Memory B cell (primary cell): ENCODE measurements at regions not wholly inside any gene's neighbourhood (a gene's known extent, or its start where the extent isn't known, plus 50 kb on each side); places are given as distances from the start of the nearest gene placed in this dataset.

Experiments
- ATAC-seq: fragments of 150-1000 bp; cut with Tn5 transposase; 2 replicates; pipeline ENCODE4 v1.10.0; 2021; ENCODE audit warnings: low read depth, mild to moderate bottlenecking, moderate library complexity
- DNase-seq, 2 donors: peaks; one replicate each; pipeline ENCODE4 v3.0.0; 2022; ENCODE audit warnings: low spot score in 2 of 2
- H3K27ac Mint-ChIP-seq: one replicate; pipeline ENCODE4 v1.8.0; 2022; ENCODE audit warnings: mild to moderate bottlenecking, moderate library complexity, mixed read lengths
- H3K27me3 Mint-ChIP-seq: one replicate; pipeline ENCODE4 v1.8.0; 2022; ENCODE audit warnings: mixed read lengths
- H3K36me3 Mint-ChIP-seq: one replicate; pipeline ENCODE4 v1.8.0; 2022; ENCODE audit warnings: mild to moderate bottlenecking, mixed read lengths
- H3K4me1 Mint-ChIP-seq: one replicate; pipeline ENCODE4 v1.8.0; 2022; ENCODE audit warnings: mixed read lengths
- H3K4me3 Mint-ChIP-seq: one replicate; pipeline ENCODE4 v1.8.0; 2022; ENCODE audit warnings: mild to moderate bottlenecking, moderate library complexity, mixed read lengths
- H3K9me3 Mint-ChIP-seq: one replicate; pipeline ENCODE4 v1.8.0; 2022; ENCODE audit warnings: mixed read lengths

- Mint-ChIP-seq H3K4me1 (no peaks in the 10 kb centered on the region), H3K27me3 (peaks cover 2% of the 10 kb centered on the region), H3K4me3 (no peak overlapping the region), H3K36me3 (no peaks in the 10 kb centered on the region), H3K9me3 (no peaks in the 10 kb centered on the region), H3K27ac (no peak overlapping the region)
- ATAC-seq, result no peak
- no peak for DNase-seq
Measured at GRCh38 chr15:29346998-29347397, 77.4 kb upstream of the NSMCE3 start.

GRCh38 chr15:29345549-29346525 lies 76.2 kb upstream of the NSMCE3 start:
- H3K9me3 Mint-ChIP-seq, result no peaks in the 10 kb centered on the region
- DNase-seq (no peak), ATAC-seq (no peak)
- no peak overlapping the region for H3K27ac Mint-ChIP-seq
- no peaks in the 10 kb centered on the region for H3K36me3 Mint-ChIP-seq
- H3K27me3 Mint-ChIP-seq, result peaks cover 2% of the 10 kb centered on the region
- no peak overlapping the region for H3K4me3 Mint-ChIP-seq
- no peaks in the 10 kb centered on the region for H3K4me1 Mint-ChIP-seq

GRCh38 chr15:29344474-29344873 lies 74.9 kb upstream of the NSMCE3 start:
- Mint-ChIP-seq H3K27ac (no peak overlapping the region), H3K27me3 (peaks cover 2% of the 10 kb centered on the region), H3K4me1 (no peaks in the 10 kb centered on the region), H3K9me3 (no peaks in the 10 kb centered on the region), H3K36me3 (no peaks in the 10 kb centered on the region), H3K4me3 (no peak overlapping the region)
- ATAC-seq (no peak), DNase-seq (no peak)

GRCh38 chr15:29343229-29343628 lies 73.6 kb upstream of the NSMCE3 start:
- no peak overlapping the region for H3K4me3 Mint-ChIP-seq
- no peaks in the 10 kb centered on the region for H3K9me3 Mint-ChIP-seq
- H3K27ac Mint-ChIP-seq, result no peak overlapping the region
- no peaks in the 10 kb centered on the region for H3K4me1 Mint-ChIP-seq
- no peak for DNase-seq
- no peaks in the 10 kb centered on the region for H3K36me3 Mint-ChIP-seq
- ATAC-seq, result no peak
- H3K27me3 Mint-ChIP-seq, result peaks cover 2% of the 10 kb centered on the region

- Mint-ChIP-seq H3K4me3 (no peak overlapping the region), H3K9me3 (no peaks in the 10 kb centered on the region), H3K4me1 (no peaks in the 10 kb centered on the region), H3K27me3 (no peaks in the 10 kb centered on the region), H3K36me3 (no peaks in the 10 kb centered on the region), H3K27ac (no peak overlapping the region)
- no peak for DNase-seq
- no peak for ATAC-seq
Measured at GRCh38 chr15:29342201-29342600, 72.6 kb upstream of the NSMCE3 start.

- ATAC-seq (no peak), DNase-seq (no peak)
- Mint-ChIP-seq H3K4me1 (no peaks in the 10 kb centered on the region), H3K4me3 (no peak overlapping the region), H3K27me3 (peaks cover 3% of the 10 kb centered on the region), H3K9me3 (no peaks in the 10 kb centered on the region), H3K27ac (no peak overlapping the region), H3K36me3 (no peaks in the 10 kb centered on the region)
Measured at GRCh38 chr15:29337156-29337959, 67.7 kb upstream of the NSMCE3 start.

- DNase-seq, result no peak
- H3K4me1 Mint-ChIP-seq, result peaks cover 13% of the 10 kb centered on the region
Measured at GRCh38 chr15:29334544-29334943, 64.9 kb upstream of the NSMCE3 start.

GRCh38 chr15:29333261-29333660 lies 63.6 kb upstream of the NSMCE3 start:
- Mint-ChIP-seq H3K27me3 (peaks cover 3% of the 10 kb centered on the region), H3K4me1 (peaks cover 17% of the 10 kb centered on the region), H3K27ac (no peak overlapping the region), H3K36me3 (peaks cover 8% of the 10 kb centered on the region), H3K4me3 (no peak overlapping the region), H3K9me3 (peaks cover 3% of the 10 kb centered on the region)
- DNase-seq, result no peak
- ATAC-seq, result no peak

More at GRCh38 chr15:29334544-29334943, 64.9 kb upstream of the NSMCE3 start:
- no peak overlapping the region for H3K4me3 Mint-ChIP-seq
- no peak for ATAC-seq
- H3K9me3 Mint-ChIP-seq, result peaks cover under 1% of the 10 kb centered on the region
- peaks cover 5% of the 10 kb centered on the region for H3K36me3 Mint-ChIP-seq
- H3K27ac Mint-ChIP-seq, result no peak overlapping the region
- H3K27me3 Mint-ChIP-seq, result peaks cover 3% of the 10 kb centered on the region

GRCh38 chr15:29331669-29332068 lies 62.0 kb upstream of the NSMCE3 start:
- no peak for DNase-seq
- peaks cover 17% of the 10 kb centered on the region for H3K4me1 Mint-ChIP-seq
- H3K36me3 Mint-ChIP-seq, result peaks cover 13% of the 10 kb centered on the region
- no peak overlapping the region for H3K4me3 Mint-ChIP-seq
- no peak overlapping the region for H3K27ac Mint-ChIP-seq
- H3K9me3 Mint-ChIP-seq, result peaks cover 6% of the 10 kb centered on the region
- H3K27me3 Mint-ChIP-seq, result peaks cover 3% of the 10 kb centered on the region
- ATAC-seq, result no peak

GRCh38 chr15:29331071-29331470 lies 61.4 kb upstream of the NSMCE3 start:
- H3K36me3 Mint-ChIP-seq, result peaks cover 14% of the 10 kb centered on the region
- peaks cover 7% of the 10 kb centered on the region for H3K9me3 Mint-ChIP-seq
- peaks cover 2% of the 10 kb centered on the region for H3K27me3 Mint-ChIP-seq
- no peak overlapping the region for H3K4me3 Mint-ChIP-seq
- H3K4me1 Mint-ChIP-seq, result peaks cover 17% of the 10 kb centered on the region
- ATAC-seq (no peak), DNase-seq (no peak)
- H3K27ac Mint-ChIP-seq, result no peak overlapping the region

- no peak for DNase-seq
- no peak for ATAC-seq
- Mint-ChIP-seq H3K4me3 (no peak overlapping the region), H3K27ac (no peak overlapping the region), H3K4me1 (peaks cover 5% of the 10 kb centered on the region), H3K27me3 (no peaks in the 10 kb centered on the region), H3K36me3 (peaks cover 21% of the 10 kb centered on the region), H3K9me3 (peaks cover 23% of the 10 kb centered on the region)
Measured at GRCh38 chr15:29324746-29325145, 55.1 kb upstream of the NSMCE3 start.

- H3K27me3 Mint-ChIP-seq, result no peaks in the 10 kb centered on the region
- DNase-seq (no peak), ATAC-seq (peak; percentile 53)
- peaks cover 2% of the 10 kb centered on the region for H3K4me1 Mint-ChIP-seq
- H3K36me3 Mint-ChIP-seq, result peaks cover 18% of the 10 kb centered on the region
- peak overlapping the region; percentile 61 for H3K27ac Mint-ChIP-seq
- H3K9me3 Mint-ChIP-seq, result peaks cover 20% of the 10 kb centered on the region
- no peak overlapping the region for H3K4me3 Mint-ChIP-seq
Measured at GRCh38 chr15:29323557-29323956, 53.9 kb upstream of the NSMCE3 start.

GRCh38 chr15:29322415-29322814 lies 52.8 kb upstream of the NSMCE3 start:
- Mint-ChIP-seq H3K27me3 (no peaks in the 10 kb centered on the region), H3K4me1 (peaks cover 2% of the 10 kb centered on the region), H3K4me3 (no peak overlapping the region), H3K27ac (no peak overlapping the region), H3K9me3 (peaks cover 18% of the 10 kb centered on the region), H3K36me3 (peaks cover 16% of the 10 kb centered on the region)
- DNase-seq (no peak), ATAC-seq (no peak)

- ATAC-seq (no peak), DNase-seq (no peak)
- no peak overlapping the region for H3K27ac Mint-ChIP-seq
- no peaks in the 10 kb centered on the region for H3K27me3 Mint-ChIP-seq
- H3K4me1 Mint-ChIP-seq, result peaks cover 2% of the 10 kb centered on the region
- H3K4me3 Mint-ChIP-seq, result no peak overlapping the region
- peaks cover 9% of the 10 kb centered on the region for H3K36me3 Mint-ChIP-seq
- peaks cover 14% of the 10 kb centered on the region for H3K9me3 Mint-ChIP-seq
Measured at GRCh38 chr15:29320420-29320819, 50.8 kb upstream of the NSMCE3 start.
